Activated CD4-positive, alpha-beta T cell treated with anti-CD3 and anti-CD28 coated beads for 36 hours (primary cell): ENCODE measurements at regions not wholly inside any gene's neighbourhood (a gene's known extent, or its start where the extent isn't known, plus 50 kb on each side); places are given as distances from the start of the nearest gene placed in this dataset.

Source experiments
- ATAC-seq: fragments of 200-7000 bp; cut with Tn5 transposase; one replicate; pipeline ENCODE4 v1.10.0; 2021; ENCODE audit warnings: mild to moderate bottlenecking, moderate library complexity
- CTCF ChIA-PET: fragments of 350-600 bp; sonication (Branson Sonifier 250); formaldehyde crosslinking; loops from one replicate; lab custom pipeline; 2021; ENCODE audit warnings: antibody characterized with exemption; lab: Charles Lee
- POLR2A ChIA-PET: fragments of 350-600 bp; sonication (Branson Sonifier 250); formaldehyde crosslinking; loops from one replicate; lab custom pipeline; 2021; ENCODE audit warnings: antibody characterized with exemption, inconsistent platforms; lab: Charles Lee
- DNase-seq: peaks from one replicate; pipeline ENCODE4 v3.0.0-alpha.2; 2020
- H3K27ac Mint-ChIP-seq: one replicate; pipeline ENCODE4 v1.8.0; 2021; ENCODE audit warnings: mixed read lengths
- H3K27me3 Mint-ChIP-seq: one replicate; pipeline ENCODE4 v1.8.0; 2021; ENCODE audit warnings: mixed read lengths
- H3K36me3 Mint-ChIP-seq: one replicate; pipeline ENCODE4 v1.8.0; 2021; ENCODE audit warnings: low read depth, mixed read lengths
- H3K4me1 Mint-ChIP-seq: one replicate; pipeline ENCODE4 v1.8.0; 2021; ENCODE audit warnings: mixed read lengths
- H3K4me3 Mint-ChIP-seq: one replicate; pipeline ENCODE4 v1.8.0; 2021; ENCODE audit warnings: mild to moderate bottlenecking, moderate library complexity, mixed read lengths
- H3K9me3 Mint-ChIP-seq: one replicate; pipeline ENCODE4 v1.8.0; 2021; ENCODE audit warnings: low read depth, mixed read lengths
- intact Hi-C, 2 experiments: fragments of 100-400 bp; cut with DNase I in 1 of 2; cut with micrococcal nuclease in 1 of 2; formaldehyde crosslinking; loops; one replicate each; pipeline versions ENCODE4 v1.14.2 to v1.15.1; 2022 to 2024; cut with DNase I, micrococcal nuclease

GRCh38 chr10:89952325-89952724 is 250.9 kb downstream of the KIF20B start:
- no peak overlapping the region for H3K4me3 Mint-ChIP-seq
- no peaks in the 10 kb centered on the region for H3K36me3 Mint-ChIP-seq
- no peak overlapping the region for H3K27ac Mint-ChIP-seq
- peaks cover 2% of the 10 kb centered on the region for H3K4me1 Mint-ChIP-seq
- no peak for DNase-seq
- no peak for ATAC-seq
- intact Hi-C loops: loop anchor here (10.0 kb wide), 2 partner anchors 158 to 912 kb away; no protein-coding TSS in a partner anchor
- peaks cover 4% of the 10 kb centered on the region for H3K27me3 Mint-ChIP-seq
- ChIA-PET CTCF (no interaction called here), POLR2A (no interaction called here)
- H3K9me3 Mint-ChIP-seq: no peaks in the 10 kb centered on the region

GRCh38 chr10:89952751-89953150 is 251.4 kb downstream of the KIF20B start:
- Mint-ChIP-seq H3K36me3 (no peaks in the 10 kb centered on the region), H3K27me3 (peaks cover 4% of the 10 kb centered on the region), H3K4me1 (peaks cover 2% of the 10 kb centered on the region), H3K4me3 (no peak overlapping the region), H3K9me3 (no peaks in the 10 kb centered on the region), H3K27ac (no peak overlapping the region)
- ATAC-seq (no peak), DNase-seq (no peak)
- intact Hi-C loops: loop anchor here (10.0 kb wide), 2 partner anchors 158 to 912 kb away; no protein-coding TSS in a partner anchor
- CTCF ChIA-PET: no interaction called here
- POLR2A ChIA-PET: no interaction called here

DNA sequence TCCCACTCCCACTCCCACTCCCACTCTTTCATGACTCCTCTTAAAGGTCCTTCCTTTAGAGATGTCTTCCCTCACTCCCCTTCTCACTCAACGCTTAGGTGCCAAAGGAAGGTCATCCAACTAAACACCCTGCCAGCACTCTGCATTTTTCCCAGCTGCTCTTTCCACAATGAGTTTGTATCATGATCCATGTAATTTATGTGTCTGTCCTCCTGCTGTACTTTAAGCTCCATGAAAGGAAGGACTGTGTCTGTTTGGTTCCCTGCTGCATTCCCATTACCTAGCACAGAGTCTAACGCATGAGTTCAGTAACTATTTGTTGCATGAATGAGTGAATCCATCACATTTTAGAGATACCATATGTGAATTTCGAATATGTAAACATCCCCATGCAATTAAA is 252.7 kb downstream of the KIF20B start:
- POLR2A ChIA-PET: no interaction called here
- Mint-ChIP-seq H3K4me3 (no peak overlapping the region), H3K27ac (no peak overlapping the region), H3K27me3 (peaks cover 4% of the 10 kb centered on the region), H3K36me3 (no peaks in the 10 kb centered on the region), H3K4me1 (peaks cover 2% of the 10 kb centered on the region), H3K9me3 (no peaks in the 10 kb centered on the region)
- CTCF ChIA-PET: no interaction called here
- DNase-seq: no peak
- ATAC-seq: no peak
- intact Hi-C loops: loop anchor here (2.0 to 10.0 kb wide), 3 partner anchors 159 to 911 kb away; no protein-coding TSS in a partner anchor

GRCh38 chr10:89954787-89955566 is 253.6 kb downstream of the KIF20B start:
- Mint-ChIP-seq H3K27ac (no peak overlapping the region), H3K4me1 (peaks cover 2% of the 10 kb centered on the region), H3K27me3 (peaks cover 5% of the 10 kb centered on the region), H3K4me3 (no peak overlapping the region), H3K9me3 (no peaks in the 10 kb centered on the region), H3K36me3 (no peaks in the 10 kb centered on the region)
- ATAC-seq: peak; percentile 47
- intact Hi-C loops: loop anchor here (2.0 to 10.0 kb wide), 4 partner anchors 160 to 910 kb away; no protein-coding TSS in a partner anchor
- peak; percentile 6 for DNase-seq
- POLR2A ChIA-PET: no interaction called here
- CTCF ChIA-PET: no interaction called here

- Mint-ChIP-seq H3K27me3 (peaks cover 4% of the 10 kb centered on the region), H3K36me3 (no peaks in the 10 kb centered on the region), H3K9me3 (no peaks in the 10 kb centered on the region), H3K4me1 (peaks cover 2% of the 10 kb centered on the region), H3K27ac (no peak overlapping the region), H3K4me3 (no peak overlapping the region)
- DNase-seq (no peak), ATAC-seq (no peak)
- POLR2A ChIA-PET: no interaction called here
- CTCF ChIA-PET: interaction anchor here (0.5 kb wide), 1 partner anchor 181 kb away, joined by 3 read pairs; no protein-coding TSS in a partner anchor
- intact Hi-C loops: loop anchor here (5.0 to 10.0 kb wide), 3 partner anchors 165 to 905 kb away; no protein-coding TSS in a partner anchor
Observed at GRCh38 chr10:89959433-89960110, 258.2 kb downstream of the KIF20B start.

- ATAC-seq (no peak), DNase-seq (no peak)
- POLR2A ChIA-PET: no interaction called here
- H3K27ac Mint-ChIP-seq: no peak overlapping the region
- no peaks in the 10 kb centered on the region for H3K36me3 Mint-ChIP-seq
- intact Hi-C loops: no loop called here
- CTCF ChIA-PET: no interaction called here
- H3K4me3 Mint-ChIP-seq: no peak overlapping the region
- no peaks in the 10 kb centered on the region for H3K4me1 Mint-ChIP-seq
- H3K9me3 Mint-ChIP-seq: no peaks in the 10 kb centered on the region
- H3K27me3 Mint-ChIP-seq: peaks cover 7% of the 10 kb centered on the region
Observed at GRCh38 chr10:89963451-89964102, 262.2 kb downstream of the KIF20B start.

DNA sequence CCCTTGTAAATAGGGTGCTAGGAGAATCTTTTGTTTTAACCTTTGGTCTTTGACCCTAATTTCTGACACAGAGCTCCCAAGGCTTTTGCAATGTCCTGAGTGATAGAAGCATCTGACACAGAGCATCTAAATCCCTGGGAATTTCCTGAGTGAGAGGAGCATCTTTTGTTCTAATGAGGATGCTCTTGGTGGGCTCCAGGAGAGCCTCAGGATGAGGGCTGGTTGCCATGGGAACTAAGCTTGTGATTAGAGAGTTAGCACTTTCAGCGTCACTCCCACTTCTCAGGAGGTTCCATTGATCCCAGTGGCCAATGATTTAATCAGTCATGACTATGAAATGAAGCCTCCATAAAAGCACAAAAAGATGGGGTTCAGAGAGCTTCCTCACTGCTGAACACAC is 264.8 kb downstream of the KIF20B start:
- Mint-ChIP-seq H3K27ac (no peak overlapping the region), H3K4me1 (peaks cover 3% of the 10 kb centered on the region), H3K4me3 (no peak overlapping the region), H3K36me3 (no peaks in the 10 kb centered on the region), H3K9me3 (no peaks in the 10 kb centered on the region), H3K27me3 (peaks cover 5% of the 10 kb centered on the region)
- ChIA-PET CTCF (no interaction called here), POLR2A (no interaction called here)
- intact Hi-C loops: no loop called here
- DNase-seq (no peak), ATAC-seq (no peak)

DNA sequence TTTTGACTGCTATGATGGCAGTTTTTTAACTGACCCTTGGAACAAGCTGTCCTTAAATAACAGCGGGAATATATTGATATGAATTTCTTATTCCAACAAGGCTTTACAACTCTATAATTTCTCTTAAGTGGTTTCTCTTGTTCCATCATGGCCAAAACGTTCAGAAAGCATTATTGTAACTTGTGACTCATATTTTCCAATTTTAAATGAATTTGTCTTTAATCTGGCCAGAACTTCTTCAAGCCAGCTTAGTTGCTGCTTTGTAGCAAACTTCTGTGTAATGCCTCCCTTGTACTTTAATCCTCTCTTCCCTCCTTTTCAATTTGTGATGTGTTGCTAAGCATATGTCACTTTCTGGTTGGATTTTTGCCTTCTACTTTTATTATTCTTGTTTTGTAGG is 271.9 kb downstream of the KIF20B start:
- H3K4me1 Mint-ChIP-seq: peaks cover 3% of the 10 kb centered on the region
- ATAC-seq: no peak
- intact Hi-C loops: no loop called here
- H3K4me3 Mint-ChIP-seq: no peak overlapping the region
- ChIA-PET POLR2A (no interaction called here), CTCF (interaction anchor here (0.7 kb wide), 1 partner anchor 229 kb away, joined by 3 read pairs; no protein-coding TSS in a partner anchor)
- H3K36me3 Mint-ChIP-seq: no peaks in the 10 kb centered on the region
- H3K27ac Mint-ChIP-seq: no peak overlapping the region
- no peak for DNase-seq
- peaks cover 8% of the 10 kb centered on the region for H3K27me3 Mint-ChIP-seq
- H3K9me3 Mint-ChIP-seq: no peaks in the 10 kb centered on the region

- no peak overlapping the region for H3K4me3 Mint-ChIP-seq
- H3K27me3 Mint-ChIP-seq: peaks cover 8% of the 10 kb centered on the region
- H3K36me3 Mint-ChIP-seq: no peaks in the 10 kb centered on the region
- ChIA-PET POLR2A (no interaction called here), CTCF (interaction anchor here (1.1 kb wide), 1 partner anchor 10 kb away, joined by 3 read pairs; no protein-coding TSS in a partner anchor)
- ATAC-seq (no peak), DNase-seq (no peak)
- H3K27ac Mint-ChIP-seq: no peak overlapping the region
- no peaks in the 10 kb centered on the region for H3K9me3 Mint-ChIP-seq
- H3K4me1 Mint-ChIP-seq: no peaks in the 10 kb centered on the region
- intact Hi-C loops: no loop called here
Observed at GRCh38 chr10:89975071-89975470, 273.7 kb downstream of the KIF20B start.

DNA sequence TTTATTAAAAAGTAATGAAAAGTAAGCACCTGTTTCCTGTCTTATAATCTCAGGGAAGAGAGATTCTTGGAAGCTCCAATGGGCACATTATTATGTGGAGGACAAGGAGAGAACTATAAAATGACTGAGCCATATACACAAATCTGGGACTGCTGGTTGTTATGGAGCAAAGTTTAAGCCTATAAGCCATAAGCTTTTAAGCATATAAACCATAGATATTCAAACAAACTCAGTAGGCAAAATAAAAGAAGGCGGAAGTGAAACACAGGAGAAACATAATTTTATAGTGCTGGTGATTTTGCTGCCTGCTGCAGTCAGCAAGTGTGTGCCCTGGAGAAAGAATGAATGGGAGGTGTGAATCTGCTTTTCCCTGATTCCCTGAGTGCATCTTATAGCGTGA is 274.4 kb downstream of the KIF20B start:
- Mint-ChIP-seq H3K4me1 (no peaks in the 10 kb centered on the region), H3K27ac (no peak overlapping the region), H3K4me3 (no peak overlapping the region), H3K36me3 (no peaks in the 10 kb centered on the region), H3K27me3 (peaks cover 8% of the 10 kb centered on the region), H3K9me3 (no peaks in the 10 kb centered on the region)
- no peak for ATAC-seq
- ChIA-PET POLR2A (no interaction called here), CTCF (interaction anchor here (1.1 kb wide), 1 partner anchor 10 kb away, joined by 3 read pairs; no protein-coding TSS in a partner anchor)
- intact Hi-C loops: no loop called here
- no peak for DNase-seq

- ATAC-seq (no peak), DNase-seq (no peak)
- H3K27ac Mint-ChIP-seq: no peak overlapping the region
- H3K27me3 Mint-ChIP-seq: peaks cover 8% of the 10 kb centered on the region
- H3K4me1 Mint-ChIP-seq: no peaks in the 10 kb centered on the region
- POLR2A ChIA-PET: no interaction called here
- no peaks in the 10 kb centered on the region for H3K9me3 Mint-ChIP-seq
- no peaks in the 10 kb centered on the region for H3K36me3 Mint-ChIP-seq
- H3K4me3 Mint-ChIP-seq: no peak overlapping the region
- CTCF ChIA-PET: no interaction called here
- intact Hi-C loops: no loop called here
Observed at GRCh38 chr10:89978081-89978480, 276.7 kb downstream of the KIF20B start.
